ENCODE measurements at regions not wholly inside any gene's neighbourhood (a gene's known extent, or its start where the extent isn't known, plus 50 kb on each side); places are given as distances from the start of the nearest gene placed in this dataset.

GRCh38 chr5:137567226-137567625, 68.1 kb upstream of the SPOCK1 start:
- intact Hi-C loops (cut with DNase I, micrococcal nuclease) = no loop called here
- Mint-ChIP-seq H3K27ac (no peak overlapping the region), H3K4me3 (no peak overlapping the region), H3K9me3 (ENCODE audit: low read depth) (no peaks in the 10 kb centered on the region), H3K27me3 (peaks cover 8% of the 10 kb centered on the region), H3K36me3 (ENCODE audit: low read depth) (no peaks in the 10 kb centered on the region), H3K4me1 (no peaks in the 10 kb centered on the region)
- ATAC-seq (no peak), DNase-seq (no peak)
- ChIA-PET CTCF (no interaction called here), POLR2A (no interaction called here)

GRCh38 chr5:137566780-137567179, 67.7 kb upstream of the SPOCK1 start:
- H3K9me3 Mint-ChIP-seq (ENCODE audit: low read depth) = no peaks in the 10 kb centered on the region
- ChIA-PET POLR2A (no interaction called here), CTCF (no interaction called here)
- intact Hi-C loops (cut with DNase I, micrococcal nuclease) = no loop called here
- DNase-seq = no peak
- H3K27me3 Mint-ChIP-seq = peaks cover 8% of the 10 kb centered on the region
- no peak for ATAC-seq
- H3K4me3 Mint-ChIP-seq = no peak overlapping the region
- no peaks in the 10 kb centered on the region for H3K4me1 Mint-ChIP-seq
- H3K27ac Mint-ChIP-seq = no peak overlapping the region
- no peaks in the 10 kb centered on the region for H3K36me3 Mint-ChIP-seq (ENCODE audit: low read depth)

GRCh38 chr5:137566118-137566541, 67.0 kb upstream of the SPOCK1 start:
- ChIA-PET POLR2A (no interaction called here), CTCF (no interaction called here)
- Mint-ChIP-seq H3K36me3 (ENCODE audit: low read depth) (no peaks in the 10 kb centered on the region), H3K27ac (no peak overlapping the region), H3K27me3 (peaks cover 8% of the 10 kb centered on the region), H3K9me3 (ENCODE audit: low read depth) (no peaks in the 10 kb centered on the region), H3K4me3 (no peak overlapping the region), H3K4me1 (no peaks in the 10 kb centered on the region)
- intact Hi-C loops (cut with DNase I, micrococcal nuclease) = no loop called here
- DNase-seq (no peak), ATAC-seq (no peak)

- Mint-ChIP-seq H3K4me1 (no peaks in the 10 kb centered on the region), H3K27ac (no peak overlapping the region), H3K4me3 (no peak overlapping the region), H3K36me3 (ENCODE audit: low read depth) (no peaks in the 10 kb centered on the region), H3K9me3 (ENCODE audit: low read depth) (no peaks in the 10 kb centered on the region), H3K27me3 (peaks cover 8% of the 10 kb centered on the region)
- DNase-seq = no peak
- intact Hi-C loops (cut with DNase I, micrococcal nuclease) = no loop called here
- ATAC-seq = no peak
- CTCF ChIA-PET = no interaction called here
- POLR2A ChIA-PET = no interaction called here
Observed at GRCh38 chr5:137565450-137565849, 66.3 kb upstream of the SPOCK1 start.

GRCh38 chr5:137564398-137564961, 65.4 kb upstream of the SPOCK1 start:
- intact Hi-C loops (cut with DNase I, micrococcal nuclease) = no loop called here
- no peaks in the 10 kb centered on the region for H3K4me1 Mint-ChIP-seq
- ATAC-seq (no peak), DNase-seq (no peak)
- H3K4me3 Mint-ChIP-seq = no peak overlapping the region
- ChIA-PET CTCF (no interaction called here), POLR2A (no interaction called here)
- no peak overlapping the region for H3K27ac Mint-ChIP-seq
- peaks cover 7% of the 10 kb centered on the region for H3K27me3 Mint-ChIP-seq
- H3K36me3 Mint-ChIP-seq (ENCODE audit: low read depth) = no peaks in the 10 kb centered on the region
- H3K9me3 Mint-ChIP-seq (ENCODE audit: low read depth) = no peaks in the 10 kb centered on the region

GRCh38 chr5:137563646-137564397, 64.7 kb upstream of the SPOCK1 start:
- DNase-seq (no peak), ATAC-seq (no peak)
- ChIA-PET POLR2A (no interaction called here), CTCF (no interaction called here)
- H3K9me3 Mint-ChIP-seq (ENCODE audit: low read depth) = no peaks in the 10 kb centered on the region
- H3K36me3 Mint-ChIP-seq (ENCODE audit: low read depth) = no peaks in the 10 kb centered on the region
- intact Hi-C loops (cut with DNase I, micrococcal nuclease) = no loop called here
- H3K4me3 Mint-ChIP-seq = no peak overlapping the region
- no peak overlapping the region for H3K27ac Mint-ChIP-seq
- peaks cover 9% of the 10 kb centered on the region for H3K27me3 Mint-ChIP-seq
- no peaks in the 10 kb centered on the region for H3K4me1 Mint-ChIP-seq

GRCh38 chr5:137563301-137563645, 64.1 kb upstream of the SPOCK1 start:
- ChIA-PET POLR2A (interaction anchor here (0.6 kb wide), 1 partner anchor 179 kb away, joined by 3 read pairs; no protein-coding TSS in a partner anchor), CTCF (no interaction called here)
- ATAC-seq = no peak
- no peak for DNase-seq
- H3K9me3 Mint-ChIP-seq (ENCODE audit: low read depth) = no peaks in the 10 kb centered on the region
- H3K4me1 Mint-ChIP-seq = no peaks in the 10 kb centered on the region
- H3K4me3 Mint-ChIP-seq = no peak overlapping the region
- H3K27me3 Mint-ChIP-seq = peaks cover 9% of the 10 kb centered on the region
- H3K36me3 Mint-ChIP-seq (ENCODE audit: low read depth) = no peaks in the 10 kb centered on the region
- intact Hi-C loops (cut with DNase I, micrococcal nuclease) = no loop called here
- no peak overlapping the region for H3K27ac Mint-ChIP-seq

GRCh38 chr5:137561608-137562007, 62.5 kb upstream of the SPOCK1 start:
- no peak for ATAC-seq
- H3K27ac Mint-ChIP-seq = no peak overlapping the region
- H3K27me3 Mint-ChIP-seq = peaks cover 9% of the 10 kb centered on the region
- POLR2A ChIA-PET = no interaction called here
- intact Hi-C loops (cut with DNase I, micrococcal nuclease) = no loop called here
- H3K36me3 Mint-ChIP-seq (ENCODE audit: low read depth) = no peaks in the 10 kb centered on the region
- no peaks in the 10 kb centered on the region for H3K4me1 Mint-ChIP-seq
- DNase-seq = no peak
- no peaks in the 10 kb centered on the region for H3K9me3 Mint-ChIP-seq (ENCODE audit: low read depth)
- CTCF ChIA-PET = interaction anchor here (0.5 to 0.8 kb wide), 2 partner anchors 241 to 1365 kb away, joined by 3 to 4 read pairs; no protein-coding TSS in a partner anchor
- no peak overlapping the region for H3K4me3 Mint-ChIP-seq

GRCh38 chr5:137560420-137560819, 61.3 kb upstream of the SPOCK1 start:
- CTCF ChIA-PET = no interaction called here
- no peak overlapping the region for H3K4me3 Mint-ChIP-seq

More at GRCh38 chr5:137560420-137560819, 61.3 kb upstream of the SPOCK1 start:
- no peaks in the 10 kb centered on the region for H3K4me1 Mint-ChIP-seq
- no peaks in the 10 kb centered on the region for H3K9me3 Mint-ChIP-seq (ENCODE audit: low read depth)
- POLR2A ChIA-PET = no interaction called here
- no peak for DNase-seq
- peaks cover 4% of the 10 kb centered on the region for H3K27me3 Mint-ChIP-seq
- intact Hi-C loops (cut with DNase I, micrococcal nuclease) = no loop called here
- no peaks in the 10 kb centered on the region for H3K36me3 Mint-ChIP-seq (ENCODE audit: low read depth)
- ATAC-seq = no peak
- no peak overlapping the region for H3K27ac Mint-ChIP-seq

All from activated CD4-positive, alpha-beta T cell treated with anti-CD3 and anti-CD28 coated beads for 36 hours (primary cell).